ENCODE measurements at regions not wholly inside any gene's neighbourhood (a gene's known extent, or its start where the extent isn't known, plus 50 kb on each side); places are given as distances from the start of the nearest gene placed in this dataset.

DNA sequence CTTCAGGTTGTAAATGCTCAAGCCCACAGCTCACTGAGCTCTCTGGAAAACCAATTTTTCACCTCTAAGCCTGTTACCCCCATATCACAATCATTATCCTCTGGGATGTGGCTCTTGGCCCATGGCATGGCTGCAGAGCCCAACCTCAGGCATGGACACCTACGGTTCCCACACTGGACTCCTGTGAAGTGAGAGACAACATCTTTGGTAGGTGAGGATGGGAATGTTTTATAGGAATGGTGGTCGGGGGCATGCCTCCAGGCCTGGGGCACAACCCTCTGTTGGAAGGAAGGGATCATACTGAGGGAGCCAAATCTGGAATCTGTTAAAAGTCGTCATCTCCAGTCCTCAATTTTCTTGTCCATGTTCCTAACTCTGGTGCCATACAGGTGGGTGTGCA is 179.1 kb downstream of the FOXD2 start:
- no peak overlapping the region for H3K4me3 ChIP-seq (replicated peaks; ENCODE audit: low read depth, low read length)
- H3K36me3 ChIP-seq (ENCODE audit: control insufficient read depth, insufficient read depth, low read length) = no peaks in the 10 kb centered on the region
- no peak for DNase-seq (ENCODE audit: extremely low read depth, insufficient read length)
- TF ChIP-seq, protein P1, sequence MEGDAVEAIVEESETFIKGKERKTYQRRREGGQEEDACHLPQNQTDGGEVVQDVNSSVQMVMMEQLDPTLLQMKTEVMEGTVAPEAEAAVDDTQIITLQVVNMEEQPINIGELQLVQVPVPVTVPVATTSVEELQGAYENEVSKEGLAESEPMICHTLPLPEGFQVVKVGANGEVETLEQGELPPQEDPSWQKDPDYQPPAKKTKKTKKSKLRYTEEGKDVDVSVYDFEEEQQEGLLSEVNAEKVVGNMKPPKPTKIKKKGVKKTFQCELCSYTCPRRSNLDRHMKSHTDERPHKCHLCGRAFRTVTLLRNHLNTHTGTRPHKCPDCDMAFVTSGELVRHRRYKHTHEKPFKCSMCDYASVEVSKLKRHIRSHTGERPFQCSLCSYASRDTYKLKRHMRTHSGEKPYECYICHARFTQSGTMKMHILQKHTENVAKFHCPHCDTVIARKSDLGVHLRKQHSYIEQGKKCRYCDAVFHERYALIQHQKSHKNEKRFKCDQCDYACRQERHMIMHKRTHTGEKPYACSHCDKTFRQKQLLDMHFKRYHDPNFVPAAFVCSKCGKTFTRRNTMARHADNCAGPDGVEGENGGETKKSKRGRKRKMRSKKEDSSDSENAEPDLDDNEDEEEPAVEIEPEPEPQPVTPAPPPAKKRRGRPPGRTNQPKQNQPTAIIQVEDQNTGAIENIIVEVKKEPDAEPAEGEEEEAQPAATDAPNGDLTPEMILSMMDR (IDR thresholded peaks at IDR 0.05; ENCODE audit: insufficient read depth, low read length, poor library complexity, severe bottlenecking) = no peak
- no peaks in the 10 kb centered on the region for H3K27me3 ChIP-seq (replicated peaks; ENCODE audit: control insufficient read depth, insufficient read depth, low read length)

DNA sequence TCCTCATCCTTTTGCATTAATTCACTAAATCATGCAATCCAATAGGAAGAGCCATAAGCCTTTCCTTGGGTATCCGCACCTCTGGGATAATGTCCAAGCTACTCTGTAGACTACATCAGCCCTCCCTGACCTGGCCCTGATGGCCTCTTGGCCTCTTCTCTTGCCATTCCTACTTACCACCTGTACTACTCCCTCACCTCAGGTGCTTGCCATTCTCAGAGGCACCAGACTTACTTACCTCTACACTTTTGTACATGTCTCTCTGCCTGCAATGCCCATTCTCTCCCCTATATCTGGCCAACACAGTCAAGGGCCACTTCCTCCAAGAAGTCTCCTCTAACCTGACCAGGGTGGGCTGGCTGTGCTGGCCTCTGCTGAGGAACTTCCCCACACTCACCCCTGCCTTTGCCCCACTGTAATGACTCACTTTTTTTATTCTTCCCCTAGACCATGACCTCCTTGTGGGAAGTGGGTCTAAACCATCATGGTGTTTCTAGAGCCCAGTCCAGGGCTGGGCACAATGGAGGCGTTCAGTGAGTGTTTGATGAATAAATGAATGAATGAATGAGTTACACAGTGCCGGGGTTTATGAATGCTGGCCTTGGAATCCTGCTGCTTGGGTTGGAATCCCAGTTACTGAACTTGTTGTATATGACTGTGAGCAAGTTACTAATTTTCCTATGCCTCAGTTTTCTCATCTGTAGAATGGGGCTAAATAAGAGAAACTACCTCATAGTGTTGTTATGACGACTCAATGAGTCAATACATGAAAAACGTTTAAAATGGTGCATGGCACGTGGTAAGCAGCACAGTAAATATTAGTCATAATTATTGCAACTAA is 179.8 kb downstream of the FOXD2 start:
- Histone ChIP-seq H3K4me3 (replicated peaks; ENCODE audit: low read depth, low read length) (no peak overlapping the region), H3K36me3 (ENCODE audit: control insufficient read depth, insufficient read depth, low read length) (no peaks in the 10 kb centered on the region), H3K27me3 (replicated peaks; ENCODE audit: control insufficient read depth, insufficient read depth, low read length) (no peaks in the 10 kb centered on the region)
- no peak for DNase-seq (ENCODE audit: extremely low read depth, insufficient read length)
- TF ChIP-seq, protein P1 (IDR thresholded peaks at IDR 0.05; ENCODE audit: insufficient read depth, low read length, poor library complexity, severe bottlenecking) = no peak

DNA sequence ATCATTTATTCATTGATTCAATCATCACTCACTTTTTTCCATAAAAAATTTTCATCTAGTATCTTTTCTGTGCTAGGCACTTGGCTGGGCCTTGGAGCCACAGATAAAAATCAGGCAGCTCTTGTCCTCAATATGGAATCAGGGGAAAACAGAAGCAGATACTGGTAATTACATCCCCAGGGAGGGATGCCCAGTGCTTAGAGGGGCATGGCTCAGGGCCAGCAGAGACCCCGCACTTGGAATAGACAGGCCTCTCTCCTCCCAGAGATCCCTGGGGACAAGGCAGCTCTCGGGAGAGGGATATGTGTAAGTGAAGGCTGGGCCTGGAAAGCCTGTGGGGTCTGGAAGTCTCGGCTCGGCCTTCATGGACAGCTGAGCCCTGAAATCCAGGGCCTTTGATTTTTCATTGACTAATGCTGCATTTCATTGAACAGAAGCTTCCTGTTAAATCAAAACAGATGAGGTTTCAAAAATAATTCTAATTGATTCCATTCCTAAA is 180.4 kb downstream of the FOXD2 start:
- TF ChIP-seq, protein P1 (IDR thresholded peaks at IDR 0.05; ENCODE audit: insufficient read depth, low read length, poor library complexity, severe bottlenecking) = no peak
- no peaks in the 10 kb centered on the region for H3K27me3 ChIP-seq (replicated peaks; ENCODE audit: control insufficient read depth, insufficient read depth, low read length)
- DNase-seq (ENCODE audit: extremely low read depth, insufficient read length) = no peak
- H3K4me3 ChIP-seq (replicated peaks; ENCODE audit: low read depth, low read length) = no peak overlapping the region
- H3K36me3 ChIP-seq (ENCODE audit: control insufficient read depth, insufficient read depth, low read length) = no peaks in the 10 kb centered on the region

DNA sequence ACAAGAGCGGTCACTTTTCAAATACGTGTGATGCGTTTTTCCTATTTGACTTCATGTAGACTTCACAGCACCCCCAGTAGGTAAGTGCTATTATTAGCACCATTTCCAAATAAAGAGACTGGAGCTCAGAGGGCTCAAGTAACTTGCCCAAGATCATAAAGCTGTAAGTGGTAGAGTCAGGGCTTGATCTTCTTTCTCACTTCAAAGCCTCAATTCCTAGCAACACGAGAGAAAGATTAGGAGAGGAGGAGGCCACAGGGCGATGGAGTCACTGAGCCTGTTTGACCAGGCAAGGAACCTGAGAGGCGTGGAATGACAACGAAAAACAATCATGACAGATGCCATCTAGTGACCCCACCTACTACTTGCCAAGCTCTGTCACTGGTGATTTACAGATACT is 181.0 kb downstream of the FOXD2 start:
- TF ChIP-seq, protein P1 (IDR thresholded peaks at IDR 0.05; ENCODE audit: insufficient read depth, low read length, poor library complexity, severe bottlenecking) = no peak
- Histone ChIP-seq H3K36me3 (ENCODE audit: control insufficient read depth, insufficient read depth, low read length) (no peaks in the 10 kb centered on the region), H3K27me3 (replicated peaks; ENCODE audit: control insufficient read depth, insufficient read depth, low read length) (no peaks in the 10 kb centered on the region), H3K4me3 (replicated peaks; ENCODE audit: low read depth, low read length) (no peak overlapping the region)
- DNase-seq (ENCODE audit: extremely low read depth, insufficient read length) = no peak

DNA sequence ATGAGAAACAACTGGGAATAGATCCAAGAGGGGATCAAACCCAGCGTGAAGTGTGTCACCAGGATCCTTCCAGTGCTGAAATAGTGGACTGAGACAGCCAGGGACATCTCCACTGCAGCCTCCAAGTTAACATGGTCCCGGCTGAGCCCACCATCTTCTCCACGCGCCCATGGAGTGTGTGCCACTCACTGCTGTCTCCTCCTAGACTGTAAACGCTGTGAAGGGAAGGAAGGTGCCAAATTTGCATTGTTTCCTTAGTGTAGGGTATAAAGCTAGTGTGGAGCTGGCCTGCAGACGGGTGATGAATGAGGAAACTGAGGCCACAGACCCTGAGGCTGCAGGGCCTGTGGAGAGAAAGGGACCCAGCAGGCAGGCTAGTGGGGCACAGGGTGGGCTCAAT is 183.6 kb downstream of the FOXD2 start:
- TF ChIP-seq, protein P1 (IDR thresholded peaks at IDR 0.05; ENCODE audit: insufficient read depth, low read length, poor library complexity, severe bottlenecking) = no peak
- H3K27me3 ChIP-seq (replicated peaks; ENCODE audit: control insufficient read depth, insufficient read depth, low read length) = no peaks in the 10 kb centered on the region; the same call in 1 of the 2 replicates
- no peak overlapping the region for H3K4me3 ChIP-seq (replicated peaks; ENCODE audit: low read depth, low read length)
- no peak for DNase-seq (ENCODE audit: extremely low read depth, insufficient read length)
- no peaks in the 10 kb centered on the region for H3K36me3 ChIP-seq (ENCODE audit: control insufficient read depth, insufficient read depth, low read length)
